Psoas muscle (tissue), 7 donors: ENCODE measurements at regions not wholly inside any gene's neighbourhood (a gene's known extent, or its start where the extent isn't known, plus 50 kb on each side); places are given as distances from the start of the nearest gene placed in this dataset.

Experiments
- ATAC-seq, 4 donors: fragments of 200-7000 bp; cut with Tn5 transposase; one replicate each; pipeline ENCODE4 v1.9.1; 2020; ENCODE audit warnings: moderate library complexity in 3 of 4, mild to moderate bottlenecking in 2 of 4
- DNase-seq, 2 donors: peaks; one replicate each; pipeline ENCODE4 v3.0.0-alpha.2; 2020
- H3K27ac ChIP-seq: fragments of 200-600 bp; one replicate; pipeline ENCODE4 v1.8.0; 2022
- H3K27me3 ChIP-seq, 3 donors: fragments of 200-600 bp in 1 of 3; one replicate each; pipeline versions ENCODE4 v1.6.1 to v1.8.0; 2013 to 2022; ENCODE audit warnings: low read length in 2 of 3, mild to moderate bottlenecking in 2 of 3, moderate library complexity in 1 of 3; ENCODE audit not compliant: insufficient read depth in 3 of 3
- H3K36me3 ChIP-seq, 2 donors: fragments of 200-600 bp in 1 of 2; one replicate each; pipeline versions ENCODE4 v1.6.1 to v1.8.0; 2013 to 2022; ENCODE audit warnings: low read depth in 1 of 2, mild to moderate bottlenecking in 1 of 2, moderate library complexity in 1 of 2; ENCODE audit not compliant: insufficient read depth in 1 of 2
- H3K4me1 ChIP-seq: fragments of 200-600 bp; one replicate; pipeline ENCODE4 v1.8.0; 2022
- H3K4me3 ChIP-seq: fragments of 200-600 bp; one replicate; pipeline ENCODE4 v1.8.0; 2022; ENCODE audit warnings: mild to moderate bottlenecking
- H3K9me3 ChIP-seq: fragments of 200-600 bp; one replicate; pipeline ENCODE4 v1.8.0; 2022
- CTCF ChIP-seq: fragments of 200-600 bp; IDR thresholded peaks from one replicate; pipeline ENCODE4 v1.8.0; 2022; ENCODE audit warnings: antibody characterized with exemption
- whole genome bisulfite sequencing, 3 donors: extraction: QIAGEN DNeasy Blood & Tissue Kit; methylation state at CpG; one replicate each; pipeline versions ENCODE4 v1.1.6 to v1.1.7; 2013; 5-methylcytosine and 5-hydroxymethylcytosine counted together
- intact Hi-C, 2 donors: fragments of 100-400 bp; cut with DNase I; formaldehyde crosslinking; loops; one replicate each; pipeline versions ENCODE4 v1.11.0 to v1.14.2; 2022
- donor health status: healthy with polysubstance abuse.
- donor health status: DM: no; HTN: no; CAD: no; lungs with moderate emphysema.
- donor health status: Bipolar disorder and iron deficiency.
- donor health status: healthy.
- donor health status: DM: yes; HTN: yes; CAD: no.
- donor health status: DM: no; HTN: no; CAD: no.
- donor health status: DM: yes; HTN: yes; CAD: no.

- H3K36me3 ChIP-seq, result no peaks in the 10 kb centered on the region
- no peak overlapping the region for H3K4me3 ChIP-seq
- TF ChIP-seq CTCF, result no peak
- intact Hi-C loops, result no loop called here
- ATAC-seq (no peak), DNase-seq (no peak)
- no peaks in the 10 kb centered on the region for H3K27me3 ChIP-seq
- no peak overlapping the region for H3K27ac ChIP-seq
- H3K9me3 ChIP-seq, result no peaks in the 10 kb centered on the region
- H3K4me1 ChIP-seq, result no peaks in the 10 kb centered on the region
- 96 to 97% (median 97%) methylated on average over 3 of the region's 3 CpGs for WGBS, 3 donors
Observed at GRCh38 chr18:48460929-48461583, 51.9 kb upstream of the ZBTB7C start.

GRCh38 chr18:48459465-48459864 is 50.3 kb upstream of the ZBTB7C start:
- ATAC-seq, result no peak
- intact Hi-C loops, result no loop called here

GRCh38 chr18:48459016-48459415 is 49.8 kb upstream of the ZBTB7C start:
- intact Hi-C loops, result no loop called here
- no peak for TF ChIP-seq CTCF
- H3K9me3 ChIP-seq, result no peaks in the 10 kb centered on the region
- H3K27me3 ChIP-seq, result no peaks in the 10 kb centered on the region
- ATAC-seq (no peak), DNase-seq (no peak)
- no peaks in the 10 kb centered on the region for H3K4me1 ChIP-seq
- H3K36me3 ChIP-seq, result no peaks in the 10 kb centered on the region
- H3K4me3 ChIP-seq, result no peak overlapping the region
- H3K27ac ChIP-seq, result no peak overlapping the region

More at GRCh38 chr18:48459465-48459864, 50.3 kb upstream of the ZBTB7C start:
- Histone ChIP-seq H3K4me1 (no peaks in the 10 kb centered on the region), H3K27ac (no peak overlapping the region), H3K9me3 (no peaks in the 10 kb centered on the region), H3K4me3 (no peak overlapping the region), H3K27me3 (no peaks in the 10 kb centered on the region), H3K36me3 (no peaks in the 10 kb centered on the region)
- TF ChIP-seq CTCF, result no peak
- DNase-seq, result no peak
- 65 to 80% (median 79%) methylated on average over 1 of the region's 1 CpG for WGBS, 3 donors
